K562 (cell line): ENCODE measurements at regions not wholly inside any gene's neighbourhood (a gene's known extent, or its start where the extent isn't known, plus 50 kb on each side); places are given as distances from the start of the nearest gene placed in this dataset.

ENCODE experiments used
- ARID1B ChIP-seq: fragments of 450-650 bp; IDR thresholded peaks from 2 replicates; pipeline ENCODE4 v1.6.1; 2016; ENCODE audit warnings: antibody characterized with exemption, mild to moderate bottlenecking, inconsistent platforms
- ARNT ChIP-seq, 2 experiments: fragments of 450-650 bp; IDR thresholded peaks; 2 replicates each; pipeline ENCODE4 v1.6.1; 2016; ENCODE audit warnings: mild to moderate bottlenecking in 1 of 2
- CAMTA2 ChIP-seq: fragments of 250-450 bp; sonication (Bioruptor Pico); conservative IDR thresholded peaks from 2 replicates; pipeline ENCODE4 v1.5.1; 2022
- CC2D1A ChIP-seq: fragments of 450-650 bp; IDR thresholded peaks from 2 replicates; pipeline ENCODE4 v1.6.1; 2017; ENCODE audit warnings: mild to moderate bottlenecking
- COPS2 ChIP-seq: fragments of 450-650 bp; conservative IDR thresholded peaks from 2 replicates; pipeline ENCODE4 v1.6.1; 2016; ENCODE audit warnings: mild to moderate bottlenecking, moderate library complexity
- EHMT2 ChIP-seq: fragments of 450-650 bp; IDR thresholded peaks from 2 replicates; pipeline ENCODE4 v1.6.1; 2018; ENCODE audit warnings: antibody characterized with exemption
- HNRNPUL1 ChIP-seq: fragments of 200-400 bp; formaldehyde crosslinking; IDR thresholded peaks from 2 replicates; pipeline ENCODE4 v1.6.1; 2017; ENCODE audit warnings: low read length
- KHSRP ChIP-seq: fragments of 450-650 bp; IDR thresholded peaks from 2 replicates; pipeline ENCODE4 v1.6.1; 2017
- MAZ ChIP-seq, 2 experiments: fragments of 450-650 bp in 1 of 2; sonication (generic) in 1 of 2; formaldehyde crosslinking; IDR thresholded peaks in 1 of 2; conservative IDR thresholded peaks in 1 of 2; 2 replicates each; pipeline versions ENCODE4 v1.4.0 to v1.5.0; 2020; ENCODE audit warnings: mild to moderate bottlenecking in 1 of 2, missing genetic modification reagents in 1 of 2
- MEF2A ChIP-seq: IDR thresholded peaks from 2 replicates; pipeline ENCODE4 v1.6.1; 2011; ENCODE audit warnings: low read depth, mild to moderate bottlenecking, low read length, moderate library complexity; ENCODE audit not compliant: control insufficient read depth
- MEF2D ChIP-seq: conservative IDR thresholded peaks from 2 replicates; pipeline ENCODE4 v1.6.1; 2016; ENCODE audit warnings: low read depth, missing genetic modification characterization, missing compliant biosample characterization
- NFIC ChIP-seq: fragments of 450-650 bp; IDR thresholded peaks from 2 replicates; pipeline ENCODE4 v1.6.1; 2017; ENCODE audit warnings: mild to moderate bottlenecking, inconsistent platforms
- PCBP1 ChIP-seq: fragments of 200-400 bp; formaldehyde crosslinking; IDR thresholded peaks from 2 replicates; pipeline ENCODE4 v1.6.1; 2018; ENCODE audit warnings: mild to moderate bottlenecking, low read depth, low read length; ENCODE audit not compliant: poor library complexity, severe bottlenecking
- PHTF2 ChIP-seq: fragments of 250-450 bp; sonication (Bioruptor Pico); IDR thresholded peaks from 2 replicates; pipeline ENCODE4 v1.5.0; 2021; ENCODE audit warnings: mild to moderate bottlenecking
- PURB ChIP-seq: sonication (generic); formaldehyde crosslinking; IDR thresholded peaks from 2 replicates; pipeline ENCODE4 v1.9.0; 2021; ENCODE audit warnings: low read depth, mild to moderate bottlenecking, missing genetic modification reagents
- STAT5A ChIP-seq: IDR thresholded peaks from 2 replicates; pipeline ENCODE4 v1.6.1; 2012; ENCODE audit warnings: low read length, inconsistent platforms, borderline replicate concordance
- ZFP30 ChIP-seq: fragments of 250-450 bp; sonication (Bioruptor Pico); IDR thresholded peaks from 2 replicates; pipeline ENCODE4 v1.8.0; 2022; ENCODE audit warnings: moderate library complexity, mild to moderate bottlenecking, inconsistent platforms, borderline replicate concordance
- TF ChIP-seq, protein P1 (sequence below), 2 experiments: fragments of 450-650 bp; formaldehyde crosslinking in 1 of 2; IDR thresholded peaks; 2 replicates each; pipeline versions ENCODE4 v1.4.0 to v1.6.1; 2014 to 2020; ENCODE audit warnings: mild to moderate bottlenecking in 2 of 2, borderline replicate concordance in 1 of 2, low read depth in 1 of 2
- TF ChIP-seq, protein P2 (sequence below): fragments of 450-650 bp; formaldehyde crosslinking; IDR thresholded peaks from 2 replicates; pipeline ENCODE4 v1.4.0; 2022; ENCODE audit warnings: missing genetic modification characterization

DNA sequence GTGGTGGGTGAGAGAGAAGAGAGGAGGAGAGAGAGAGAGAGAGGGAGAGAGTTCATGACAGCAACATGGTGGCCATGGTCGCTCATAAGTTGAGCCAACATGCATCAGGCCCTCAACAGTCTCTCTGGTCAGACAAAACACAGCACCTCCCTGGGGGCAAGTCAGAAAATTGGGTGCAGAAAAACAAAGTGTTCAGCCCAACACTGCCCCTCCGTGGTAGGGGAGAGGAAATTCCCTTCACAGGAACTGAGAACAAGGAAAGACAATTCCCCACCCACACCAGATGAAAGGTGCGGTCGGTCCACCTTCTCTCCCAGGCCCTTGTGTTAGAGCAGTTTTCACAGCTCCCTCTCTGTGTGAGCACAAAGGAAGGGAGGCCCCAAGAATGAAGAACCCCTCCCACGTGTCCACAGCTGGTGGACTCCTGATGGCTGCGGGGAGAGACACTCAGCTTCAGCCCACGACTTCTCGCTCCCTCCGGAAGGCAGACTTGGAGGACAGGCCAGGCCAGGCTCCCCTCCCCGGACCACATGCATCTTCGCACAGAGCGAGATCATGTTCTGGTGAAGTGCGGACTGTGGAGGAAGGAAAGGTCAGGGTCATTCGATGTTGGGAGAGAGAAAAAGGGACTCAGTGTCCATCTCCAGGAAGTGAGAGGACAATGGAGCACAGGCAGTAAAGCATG is 181.7 kb downstream of the ANAPC1 start (continued):
- TF ChIP-seq, protein P1, sequence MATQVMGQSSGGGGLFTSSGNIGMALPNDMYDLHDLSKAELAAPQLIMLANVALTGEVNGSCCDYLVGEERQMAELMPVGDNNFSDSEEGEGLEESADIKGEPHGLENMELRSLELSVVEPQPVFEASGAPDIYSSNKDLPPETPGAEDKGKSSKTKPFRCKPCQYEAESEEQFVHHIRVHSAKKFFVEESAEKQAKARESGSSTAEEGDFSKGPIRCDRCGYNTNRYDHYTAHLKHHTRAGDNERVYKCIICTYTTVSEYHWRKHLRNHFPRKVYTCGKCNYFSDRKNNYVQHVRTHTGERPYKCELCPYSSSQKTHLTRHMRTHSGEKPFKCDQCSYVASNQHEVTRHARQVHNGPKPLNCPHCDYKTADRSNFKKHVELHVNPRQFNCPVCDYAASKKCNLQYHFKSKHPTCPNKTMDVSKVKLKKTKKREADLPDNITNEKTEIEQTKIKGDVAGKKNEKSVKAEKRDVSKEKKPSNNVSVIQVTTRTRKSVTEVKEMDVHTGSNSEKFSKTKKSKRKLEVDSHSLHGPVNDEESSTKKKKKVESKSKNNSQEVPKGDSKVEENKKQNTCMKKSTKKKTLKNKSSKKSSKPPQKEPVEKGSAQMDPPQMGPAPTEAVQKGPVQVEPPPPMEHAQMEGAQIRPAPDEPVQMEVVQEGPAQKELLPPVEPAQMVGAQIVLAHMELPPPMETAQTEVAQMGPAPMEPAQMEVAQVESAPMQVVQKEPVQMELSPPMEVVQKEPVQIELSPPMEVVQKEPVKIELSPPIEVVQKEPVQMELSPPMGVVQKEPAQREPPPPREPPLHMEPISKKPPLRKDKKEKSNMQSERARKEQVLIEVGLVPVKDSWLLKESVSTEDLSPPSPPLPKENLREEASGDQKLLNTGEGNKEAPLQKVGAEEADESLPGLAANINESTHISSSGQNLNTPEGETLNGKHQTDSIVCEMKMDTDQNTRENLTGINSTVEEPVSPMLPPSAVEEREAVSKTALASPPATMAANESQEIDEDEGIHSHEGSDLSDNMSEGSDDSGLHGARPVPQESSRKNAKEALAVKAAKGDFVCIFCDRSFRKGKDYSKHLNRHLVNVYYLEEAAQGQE (IDR thresholded peaks at IDR 0.05; ENCODE audit: borderline replicate concordance), result peak; percentile 83
- TF ChIP-seq, protein P1 (CRISPR knock-in tag; IDR thresholded peaks at IDR 0.05; ENCODE audit: low read depth), result no peak
- TF ChIP-seq PHTF2 (CRISPR knock-in tag), result no peak
- TF ChIP-seq ARID1B, result no peak
- TF ChIP-seq PCBP1, result no peak
- TF ChIP-seq, protein P2, sequence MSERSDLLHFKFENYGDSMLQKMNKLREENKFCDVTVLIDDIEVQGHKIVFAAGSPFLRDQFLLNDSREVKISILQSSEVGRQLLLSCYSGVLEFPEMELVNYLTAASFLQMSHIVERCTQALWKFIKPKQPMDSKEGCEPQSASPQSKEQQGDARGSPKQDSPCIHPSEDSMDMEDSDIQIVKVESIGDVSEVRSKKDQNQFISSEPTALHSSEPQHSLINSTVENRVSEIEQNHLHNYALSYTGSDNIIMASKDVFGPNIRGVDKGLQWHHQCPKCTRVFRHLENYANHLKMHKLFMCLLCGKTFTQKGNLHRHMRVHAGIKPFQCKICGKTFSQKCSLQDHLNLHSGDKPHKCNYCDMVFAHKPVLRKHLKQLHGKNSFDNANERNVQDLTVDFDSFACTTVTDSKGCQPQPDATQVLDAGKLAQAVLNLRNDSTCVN (CRISPR knock-in tag), result no peak
- TF ChIP-seq NFIC, result no peak
- TF ChIP-seq MAZ (CRISPR knock-in tag; conservative IDR thresholded peaks at IDR 0.05 in 1 of 2, IDR thresholded peaks at IDR 0.05 in 1 of 2), result peak in 1 of 2 experiments; percentile 77; a peak in 2 of 4 replicates
- TF ChIP-seq HNRNPUL1, result no peak
- TF ChIP-seq CAMTA2, result no peak
- 0 out of 2 replicates have a peak, but pooled peaks have one; percentile 19 for TF ChIP-seq MEF2D (tag)
- no peak for TF ChIP-seq ZFP30 (CRISPR knock-in tag)
- TF ChIP-seq MEF2A, result no peak
- TF ChIP-seq COPS2, result no peak
- TF ChIP-seq ARNT (IDR thresholded peaks at IDR 0.05), result 0 out of 4 replicates have a peak, but pooled peaks of 1 of the 2 experiments have one; percentile 42
- TF ChIP-seq EHMT2, result peak; percentile 74; the same call in 1 of the 2 replicates
- TF ChIP-seq STAT5A, result no peak
- no peak for TF ChIP-seq PURB (CRISPR knock-in tag)
- peak; percentile 45; the same call in 1 of the 2 replicates for TF ChIP-seq CC2D1A
- no peak for TF ChIP-seq KHSRP
